Right lobe of liver (tissue), 4 donors: ENCODE measurements at regions not wholly inside any gene's neighbourhood (a gene's known extent, or its start where the extent isn't known, plus 50 kb on each side); places are given as distances from the start of the nearest gene placed in this dataset.

ENCODE experiments used
- CTCF ChIP-seq, 4 donors: fragments of 200-600 bp in 3 of 4; fragments of 450-650 bp in 1 of 4; IDR thresholded peaks; one replicate each; pipeline versions ENCODE4 v1.5.1 to v1.8.0; 2016 to 2022; ENCODE audit warnings: antibody characterized with exemption in 4 of 4, mild to moderate bottlenecking in 2 of 4
- POLR2A ChIP-seq: fragments of 450-650 bp; IDR thresholded peaks from one replicate; pipeline ENCODE4 v1.6.1; 2017; ENCODE audit warnings: antibody characterized with exemption, mild to moderate bottlenecking
- donor health status: DM: no; HTN: no; CAD: no.
- donor health status: DM: no; HTN: no; CAD: no.
- donor health status: DM: no; HTN: yes; CAD: no.

GRCh38 chr4:145347684-145348083, 134.0 kb upstream of the SMAD1 start:
- TF ChIP-seq CTCF (IDR thresholded peaks at IDR 0.05), result no peak
- no peak for TF ChIP-seq POLR2A
